ENCODE measurements at regions not wholly inside any gene's neighbourhood (a gene's known extent, or its start where the extent isn't known, plus 50 kb on each side); places are given as distances from the start of the nearest gene placed in this dataset.

DNA sequence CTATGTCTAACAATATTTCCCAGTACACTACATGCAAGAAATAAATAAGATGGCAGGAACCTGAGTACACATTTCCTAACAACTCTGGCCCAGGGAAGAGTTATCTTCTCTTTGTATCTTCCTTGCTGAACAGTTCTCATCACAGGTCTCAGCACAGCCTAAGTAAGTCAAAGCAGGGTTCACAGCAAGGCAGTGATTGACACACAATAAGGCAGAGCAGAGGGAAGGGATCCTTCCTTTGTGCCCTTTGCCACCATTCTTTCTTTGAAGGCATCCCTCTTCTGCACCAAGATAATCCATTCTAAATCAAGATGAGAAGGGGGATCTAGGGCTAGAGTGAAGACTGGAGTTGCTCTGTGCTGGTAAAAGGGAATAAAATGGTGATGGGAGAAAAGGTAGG lies 73.4 kb upstream of the TRPC4 start:
- TF ChIP-seq EZH2 (IDR thresholded peaks at IDR 0.05; ENCODE audit: borderline replicate concordance, insufficient read depth, low read depth, low read length, poor library complexity, severe bottlenecking): no peak
- TF ChIP-seq, protein P1, sequence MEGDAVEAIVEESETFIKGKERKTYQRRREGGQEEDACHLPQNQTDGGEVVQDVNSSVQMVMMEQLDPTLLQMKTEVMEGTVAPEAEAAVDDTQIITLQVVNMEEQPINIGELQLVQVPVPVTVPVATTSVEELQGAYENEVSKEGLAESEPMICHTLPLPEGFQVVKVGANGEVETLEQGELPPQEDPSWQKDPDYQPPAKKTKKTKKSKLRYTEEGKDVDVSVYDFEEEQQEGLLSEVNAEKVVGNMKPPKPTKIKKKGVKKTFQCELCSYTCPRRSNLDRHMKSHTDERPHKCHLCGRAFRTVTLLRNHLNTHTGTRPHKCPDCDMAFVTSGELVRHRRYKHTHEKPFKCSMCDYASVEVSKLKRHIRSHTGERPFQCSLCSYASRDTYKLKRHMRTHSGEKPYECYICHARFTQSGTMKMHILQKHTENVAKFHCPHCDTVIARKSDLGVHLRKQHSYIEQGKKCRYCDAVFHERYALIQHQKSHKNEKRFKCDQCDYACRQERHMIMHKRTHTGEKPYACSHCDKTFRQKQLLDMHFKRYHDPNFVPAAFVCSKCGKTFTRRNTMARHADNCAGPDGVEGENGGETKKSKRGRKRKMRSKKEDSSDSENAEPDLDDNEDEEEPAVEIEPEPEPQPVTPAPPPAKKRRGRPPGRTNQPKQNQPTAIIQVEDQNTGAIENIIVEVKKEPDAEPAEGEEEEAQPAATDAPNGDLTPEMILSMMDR (IDR thresholded peaks at IDR 0.05): no peak
